Thyroid gland (tissue), 4 donors: ENCODE measurements at regions not wholly inside any gene's neighbourhood (a gene's known extent, or its start where the extent isn't known, plus 50 kb on each side); places are given as distances from the start of the nearest gene placed in this dataset.

Source experiments
- POLR2A ChIP-seq, 2 donors: fragments of 450-650 bp; IDR thresholded peaks; one replicate each; pipeline ENCODE4 v1.6.1; 2017; ENCODE audit warnings: antibody characterized with exemption in 2 of 2, mild to moderate bottlenecking in 2 of 2, moderate library complexity in 1 of 2
- TF ChIP-seq, protein P1 (sequence below), 6 experiments: fragments of 200-600 bp in 3 of 6; fragments of 450-650 bp in 3 of 6; sonication (generic) in 3 of 6; IDR thresholded peaks; one replicate each; pipeline ENCODE4 v1.5.1; 2016 to 2019; ENCODE audit warnings: antibody characterized with exemption in 6 of 6, mild to moderate bottlenecking in 2 of 6, inconsistent platforms in 1 of 6, moderate library complexity in 1 of 6

DNA sequence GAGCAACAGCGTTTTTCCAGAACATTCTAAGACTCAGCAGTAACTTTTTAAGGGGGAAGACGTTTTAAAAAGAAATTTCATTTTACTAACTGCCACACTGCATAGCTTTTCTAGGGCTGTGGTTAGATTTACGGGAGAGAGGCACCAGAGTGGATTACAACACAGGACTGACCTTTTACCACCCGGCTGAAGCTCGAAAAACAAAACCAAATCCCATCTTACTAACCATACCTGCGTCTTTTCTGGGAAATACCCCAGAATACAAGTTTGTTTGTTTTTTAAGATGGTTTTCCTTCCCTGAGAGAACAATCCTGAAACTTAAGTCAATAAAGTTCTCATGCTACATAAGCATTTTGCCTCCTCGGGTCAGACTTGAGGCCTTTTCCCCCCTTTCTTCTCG is 209.3 kb upstream of the SOX4 start:
- TF ChIP-seq, protein P1, sequence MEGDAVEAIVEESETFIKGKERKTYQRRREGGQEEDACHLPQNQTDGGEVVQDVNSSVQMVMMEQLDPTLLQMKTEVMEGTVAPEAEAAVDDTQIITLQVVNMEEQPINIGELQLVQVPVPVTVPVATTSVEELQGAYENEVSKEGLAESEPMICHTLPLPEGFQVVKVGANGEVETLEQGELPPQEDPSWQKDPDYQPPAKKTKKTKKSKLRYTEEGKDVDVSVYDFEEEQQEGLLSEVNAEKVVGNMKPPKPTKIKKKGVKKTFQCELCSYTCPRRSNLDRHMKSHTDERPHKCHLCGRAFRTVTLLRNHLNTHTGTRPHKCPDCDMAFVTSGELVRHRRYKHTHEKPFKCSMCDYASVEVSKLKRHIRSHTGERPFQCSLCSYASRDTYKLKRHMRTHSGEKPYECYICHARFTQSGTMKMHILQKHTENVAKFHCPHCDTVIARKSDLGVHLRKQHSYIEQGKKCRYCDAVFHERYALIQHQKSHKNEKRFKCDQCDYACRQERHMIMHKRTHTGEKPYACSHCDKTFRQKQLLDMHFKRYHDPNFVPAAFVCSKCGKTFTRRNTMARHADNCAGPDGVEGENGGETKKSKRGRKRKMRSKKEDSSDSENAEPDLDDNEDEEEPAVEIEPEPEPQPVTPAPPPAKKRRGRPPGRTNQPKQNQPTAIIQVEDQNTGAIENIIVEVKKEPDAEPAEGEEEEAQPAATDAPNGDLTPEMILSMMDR (IDR thresholded peaks at IDR 0.05): no peak
- TF ChIP-seq POLR2A (IDR thresholded peaks at IDR 0.05): no peak
